Mucosa of stomach (tissue), 1 donor: ENCODE measurements at regions not wholly inside any gene's neighbourhood (a gene's known extent, or its start where the extent isn't known, plus 50 kb on each side); places are given as distances from the start of the nearest gene placed in this dataset.
"Not testable (repeated sequence)": the region's sequence is repeated elsewhere in the genome, so short reads cannot be mapped to it uniquely, and the experiment has no call there.

Experiments
- H3K27me3 ChIP-seq: one replicate; pipeline ENCODE4 v1.7.0; 2013; ENCODE audit warnings: mild to moderate bottlenecking, low read length; ENCODE audit not compliant: control insufficient read depth, insufficient read depth
- H3K36me3 ChIP-seq: one replicate; pipeline ENCODE4 v1.7.0; 2013; ENCODE audit warnings: low read length; ENCODE audit not compliant: control insufficient read depth, insufficient read depth
- H3K4me1 ChIP-seq: one replicate; pipeline ENCODE4 v1.7.0; 2013; ENCODE audit warnings: mild to moderate bottlenecking, low read length; ENCODE audit not compliant: control insufficient read depth, insufficient read depth
- H3K4me3 ChIP-seq: one replicate; pipeline ENCODE4 v1.7.0; 2013; ENCODE audit warnings: low read length
- H3K9ac ChIP-seq: one replicate; pipeline ENCODE4 v1.7.0; 2013; ENCODE audit warnings: mild to moderate bottlenecking, low read length, moderate library complexity
- H3K9me3 ChIP-seq: one replicate; pipeline ENCODE4 v1.7.0; 2013; ENCODE audit warnings: mild to moderate bottlenecking, low read length, moderate library complexity; ENCODE audit not compliant: control insufficient read depth
- donor health status: Pancreatic carcinoma.

DNA sequence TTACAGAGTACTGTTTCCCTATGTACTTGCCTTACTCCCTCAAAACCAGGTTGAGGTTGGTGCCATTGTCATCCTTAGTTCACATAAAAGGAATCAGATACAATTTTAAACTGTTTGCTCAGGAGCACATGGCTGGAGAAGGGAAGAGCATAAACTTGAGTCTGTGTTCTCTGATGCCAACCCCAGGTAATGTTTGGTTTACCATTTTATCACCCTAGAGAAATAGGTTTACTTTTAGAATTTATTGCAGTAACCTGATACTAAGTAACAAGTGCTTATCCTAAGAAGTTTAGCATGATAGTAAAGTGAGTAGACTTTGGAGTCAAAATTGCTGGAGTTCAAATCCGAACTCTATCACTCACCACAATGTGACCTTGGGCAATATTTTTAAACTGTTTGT is 86.3 kb downstream of the RFPL4B start:
- H3K4me3 ChIP-seq, result no peak overlapping the region
- no peak overlapping the region for H3K9ac ChIP-seq
- no peaks in the 10 kb centered on the region for H3K4me1 ChIP-seq
- H3K9me3 ChIP-seq, result no peaks in the 10 kb centered on the region
- no peaks in the 10 kb centered on the region for H3K36me3 ChIP-seq
- H3K27me3 ChIP-seq, result no peaks in the 10 kb centered on the region

DNA sequence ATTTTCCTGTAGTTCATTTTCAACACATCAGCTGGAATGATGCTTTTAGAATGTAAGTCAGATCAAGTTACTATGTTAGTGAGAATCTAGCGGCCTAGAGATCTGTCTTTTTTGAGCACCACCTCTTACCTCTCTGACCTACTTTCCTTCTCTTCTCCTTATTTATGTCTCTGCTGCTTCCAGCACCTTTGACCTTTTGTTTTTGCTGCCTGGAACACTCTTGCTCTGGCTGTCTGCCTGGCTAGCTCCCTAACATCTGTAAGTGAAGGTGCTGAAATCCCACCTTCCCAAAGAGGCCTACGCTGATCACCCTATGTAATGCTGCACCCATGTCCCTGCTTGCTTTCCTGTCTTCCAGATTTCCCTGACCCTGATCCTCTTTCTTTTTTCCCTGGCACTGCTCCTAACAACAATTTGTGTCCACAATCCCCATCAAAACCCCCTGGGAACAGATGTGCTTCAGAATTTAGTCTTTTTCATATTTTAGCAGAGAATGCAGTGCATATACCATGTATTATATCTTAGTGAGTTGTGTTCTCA is 87.8 kb downstream of the RFPL4B start:
- no peak overlapping the region for H3K9ac ChIP-seq
- no peaks in the 10 kb centered on the region for H3K36me3 ChIP-seq
- H3K4me3 ChIP-seq, result no peak overlapping the region
- H3K4me1 ChIP-seq, result no peaks in the 10 kb centered on the region
- no peaks in the 10 kb centered on the region for H3K9me3 ChIP-seq
- H3K27me3 ChIP-seq, result no peaks in the 10 kb centered on the region

DNA sequence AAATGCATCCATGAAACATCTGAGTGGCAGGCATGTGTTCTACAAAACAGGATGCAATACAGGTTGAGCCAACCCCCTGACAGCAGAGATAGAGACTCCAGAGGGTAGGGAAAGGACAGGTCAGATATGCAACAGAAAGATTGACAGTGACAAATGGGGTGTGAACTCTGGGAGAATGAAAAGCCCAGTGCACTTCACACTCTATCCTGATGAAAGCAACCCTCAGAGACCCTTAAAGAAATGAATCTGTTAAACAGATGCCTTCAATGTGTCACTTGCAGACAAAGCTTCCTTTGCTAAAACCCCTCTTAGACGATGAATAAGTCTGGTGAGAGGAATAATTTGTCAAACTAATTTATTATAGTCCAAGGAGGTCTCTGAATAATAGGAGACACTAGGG is 89.9 kb downstream of the RFPL4B start:
- H3K9me3 ChIP-seq, result no peaks in the 10 kb centered on the region
- no peak overlapping the region for H3K4me3 ChIP-seq
- H3K36me3 ChIP-seq, result no peaks in the 10 kb centered on the region
- no peaks in the 10 kb centered on the region for H3K27me3 ChIP-seq
- H3K4me1 ChIP-seq, result no peaks in the 10 kb centered on the region
- no peak overlapping the region for H3K9ac ChIP-seq

DNA sequence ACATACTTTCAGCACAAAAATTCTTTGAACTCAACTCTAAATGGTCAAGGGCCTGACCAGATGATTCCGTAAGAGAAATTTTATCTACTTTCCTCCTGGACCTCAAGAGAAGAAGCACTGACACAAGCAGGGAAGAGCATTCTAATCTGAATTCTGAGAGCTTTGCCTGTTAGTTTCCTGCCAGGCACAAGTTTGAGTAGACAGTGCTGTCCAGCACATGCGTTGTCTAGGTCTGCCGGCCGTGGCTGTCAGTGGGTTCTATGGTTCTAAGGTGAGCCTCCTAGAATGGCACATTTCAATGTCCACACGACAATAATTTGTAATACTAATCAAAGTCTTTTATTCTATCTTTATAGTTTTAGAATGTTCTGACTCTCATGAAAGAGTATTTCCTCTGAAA is 91.9 kb downstream of the RFPL4B start:
- Histone ChIP-seq H3K36me3 (no peaks in the 10 kb centered on the region), H3K4me1 (no peaks in the 10 kb centered on the region), H3K27me3 (no peaks in the 10 kb centered on the region), H3K9me3 (no peaks in the 10 kb centered on the region), H3K9ac (no peak overlapping the region), H3K4me3 (no peak overlapping the region)

DNA sequence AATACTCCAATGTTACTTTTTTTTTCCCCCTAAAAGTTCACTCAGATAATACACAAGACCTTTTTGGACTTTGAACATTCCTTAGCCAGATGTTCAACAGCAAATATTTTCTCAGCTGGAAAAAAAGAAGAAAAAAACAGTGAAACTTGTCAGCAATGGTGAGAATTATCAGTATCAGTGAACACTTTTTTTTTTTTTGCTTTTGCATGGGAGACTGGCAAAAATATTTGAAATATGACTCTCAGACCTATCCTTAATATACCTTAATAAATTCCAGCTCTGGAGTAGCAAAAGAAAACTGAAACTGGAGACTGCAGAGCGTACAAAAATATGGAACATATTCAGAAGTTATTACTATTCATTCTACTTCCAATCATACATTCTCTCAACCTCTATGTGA is 92.3 kb downstream of the RFPL4B start:
- no peaks in the 10 kb centered on the region for H3K27me3 ChIP-seq

DNA sequence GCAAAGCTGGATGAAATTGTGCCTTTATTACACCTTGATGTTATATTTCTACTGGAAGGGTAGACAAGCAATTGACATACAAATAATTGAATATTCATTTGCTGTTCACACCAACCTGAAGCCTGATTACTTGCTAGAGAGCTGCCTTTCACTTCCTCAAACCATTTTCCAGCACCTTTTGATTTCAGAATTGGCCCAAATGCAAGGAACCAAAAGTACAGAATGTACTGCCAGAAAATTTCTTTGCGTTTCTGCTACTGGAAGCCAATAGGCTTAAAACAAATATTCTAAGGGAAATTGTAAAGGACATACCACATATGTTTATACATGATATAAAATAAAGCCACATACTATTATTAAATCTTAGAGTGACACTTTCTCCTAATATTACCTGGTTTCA is 94.5 kb downstream of the RFPL4B start:
- Histone ChIP-seq H3K4me3 (no peak overlapping the region), H3K9ac (no peak overlapping the region), H3K9me3 (no peaks in the 10 kb centered on the region), H3K36me3 (no peaks in the 10 kb centered on the region), H3K27me3 (no peaks in the 10 kb centered on the region), H3K4me1 (no peaks in the 10 kb centered on the region)

More for the DNA sequence above, 92.3 kb downstream of the RFPL4B start:
- Histone ChIP-seq H3K36me3 (no peaks in the 10 kb centered on the region), H3K9me3 (no peaks in the 10 kb centered on the region), H3K4me3 (no peak overlapping the region), H3K4me1 (no peaks in the 10 kb centered on the region), H3K9ac (no peak overlapping the region)

DNA sequence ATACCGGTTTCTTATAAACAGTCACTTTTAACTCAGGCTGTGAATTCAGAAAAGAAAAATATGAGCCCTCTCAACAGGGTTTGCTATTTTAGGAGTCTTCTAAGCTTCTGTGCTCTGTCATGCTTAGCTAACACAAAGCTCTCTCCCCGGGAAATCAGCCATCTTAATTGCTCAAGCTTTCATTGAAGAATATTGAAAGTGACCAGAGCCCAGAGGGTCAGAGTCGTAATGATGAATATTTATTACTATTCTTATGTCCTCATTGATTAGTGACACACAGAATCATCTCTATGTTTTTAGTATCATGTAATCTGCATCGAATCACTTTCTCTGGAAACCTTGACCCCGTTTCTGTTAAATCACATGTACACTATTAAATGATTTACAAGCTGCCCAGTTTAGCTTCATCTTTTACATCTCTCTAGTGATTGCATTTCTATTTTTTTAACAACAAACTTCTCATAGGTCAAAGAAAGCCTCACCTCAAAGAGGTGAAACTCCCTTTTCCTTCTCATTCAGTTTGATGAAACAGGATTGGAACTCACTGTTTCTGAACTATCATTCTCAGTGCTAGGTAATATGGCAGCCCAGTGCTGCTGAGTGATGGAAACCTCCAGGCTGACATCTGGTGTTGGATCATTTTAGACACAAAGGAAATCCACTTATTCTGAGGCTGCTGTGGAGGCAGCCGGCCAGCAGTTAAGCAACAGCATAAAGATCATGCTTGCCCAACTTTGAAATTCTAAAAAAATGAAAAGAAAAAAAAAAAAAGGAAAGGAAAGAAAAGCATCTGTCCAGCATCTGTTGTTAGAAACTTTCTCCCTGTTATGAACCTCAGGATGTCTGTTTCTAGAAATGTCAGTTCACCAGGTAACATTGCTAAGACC is 96.3 kb downstream of the RFPL4B start:
- no peak overlapping the region for H3K9ac ChIP-seq
- no peaks in the 10 kb centered on the region for H3K4me1 ChIP-seq
- no peaks in the 10 kb centered on the region for H3K27me3 ChIP-seq
- no peaks in the 10 kb centered on the region for H3K9me3 ChIP-seq
- no peak overlapping the region for H3K4me3 ChIP-seq
- no peaks in the 10 kb centered on the region for H3K36me3 ChIP-seq

DNA sequence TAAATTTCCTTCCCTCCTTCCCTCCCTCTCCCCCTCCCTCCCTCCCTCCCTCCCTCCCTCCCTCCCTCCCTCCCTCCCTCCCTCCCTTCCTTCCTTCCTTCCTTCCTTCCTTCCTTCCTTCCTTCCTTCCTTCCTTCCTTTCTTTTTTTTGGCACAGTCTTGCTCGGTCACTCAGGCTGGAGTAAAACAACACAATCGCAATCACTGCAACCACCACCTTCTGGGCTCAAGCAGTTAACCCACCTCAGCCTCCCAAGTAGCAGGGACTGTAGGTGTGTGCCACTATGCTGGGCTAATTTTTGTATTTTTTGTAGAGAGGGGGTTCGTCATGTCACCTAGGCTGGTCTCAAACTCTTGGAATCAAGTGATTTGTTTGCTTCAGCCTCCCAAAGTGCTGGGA is 101.7 kb downstream of the RFPL4B start:
- H3K36me3 ChIP-seq, H3K27me3 ChIP-seq, H3K9ac ChIP-seq, H3K9me3 ChIP-seq, H3K4me1 ChIP-seq, H3K4me3 ChIP-seq: not testable (repeated sequence)

DNA sequence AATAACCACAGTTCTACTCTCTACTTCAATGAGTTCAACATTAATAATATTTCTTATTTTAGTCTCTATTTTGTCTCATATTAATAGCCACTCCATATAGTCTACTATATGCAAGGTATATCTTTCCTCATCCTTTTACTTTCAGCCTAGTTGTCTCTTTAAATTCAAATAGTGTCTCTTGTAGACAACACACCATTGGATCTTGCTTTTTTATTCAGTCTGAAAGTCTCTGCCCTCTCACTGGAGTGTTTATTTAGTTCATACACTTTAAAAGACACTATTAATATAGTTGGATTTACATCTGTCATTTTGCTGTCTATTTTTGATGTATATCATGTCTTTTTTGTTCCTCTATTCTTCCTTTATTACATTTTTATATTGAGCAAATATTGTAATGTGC is 103.5 kb downstream of the RFPL4B start:
- H3K4me3 ChIP-seq, result no peak overlapping the region
- H3K27me3 ChIP-seq, result no peaks in the 10 kb centered on the region
- H3K9ac ChIP-seq, result no peak overlapping the region
- no peaks in the 10 kb centered on the region for H3K36me3 ChIP-seq
- no peaks in the 10 kb centered on the region for H3K4me1 ChIP-seq
- no peaks in the 10 kb centered on the region for H3K9me3 ChIP-seq

DNA sequence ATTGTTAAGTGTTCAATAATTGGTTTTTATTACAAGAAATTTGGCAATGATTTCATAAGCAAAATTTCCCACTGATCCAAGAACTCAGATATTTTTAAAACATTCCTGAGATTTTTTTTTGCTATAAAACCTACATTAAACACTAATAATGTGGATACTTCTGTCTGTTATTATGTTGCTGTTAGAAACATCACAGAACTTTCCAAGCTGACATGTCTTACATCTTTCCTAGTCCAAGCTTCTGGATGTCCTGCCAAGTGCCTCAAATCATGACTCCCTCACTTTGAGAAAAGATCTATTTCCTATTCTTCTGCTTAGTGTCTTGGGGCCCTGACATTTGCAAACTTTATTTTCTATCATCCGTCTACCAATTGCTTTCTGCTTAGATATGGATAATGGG is 110.8 kb downstream of the RFPL4B start:
- H3K27me3 ChIP-seq, result no peaks in the 10 kb centered on the region
- H3K4me3 ChIP-seq, result no peak overlapping the region
- H3K4me1 ChIP-seq, result no peaks in the 10 kb centered on the region
- no peak overlapping the region for H3K9ac ChIP-seq
- H3K36me3 ChIP-seq, result no peaks in the 10 kb centered on the region
- H3K9me3 ChIP-seq, result no peaks in the 10 kb centered on the region

DNA sequence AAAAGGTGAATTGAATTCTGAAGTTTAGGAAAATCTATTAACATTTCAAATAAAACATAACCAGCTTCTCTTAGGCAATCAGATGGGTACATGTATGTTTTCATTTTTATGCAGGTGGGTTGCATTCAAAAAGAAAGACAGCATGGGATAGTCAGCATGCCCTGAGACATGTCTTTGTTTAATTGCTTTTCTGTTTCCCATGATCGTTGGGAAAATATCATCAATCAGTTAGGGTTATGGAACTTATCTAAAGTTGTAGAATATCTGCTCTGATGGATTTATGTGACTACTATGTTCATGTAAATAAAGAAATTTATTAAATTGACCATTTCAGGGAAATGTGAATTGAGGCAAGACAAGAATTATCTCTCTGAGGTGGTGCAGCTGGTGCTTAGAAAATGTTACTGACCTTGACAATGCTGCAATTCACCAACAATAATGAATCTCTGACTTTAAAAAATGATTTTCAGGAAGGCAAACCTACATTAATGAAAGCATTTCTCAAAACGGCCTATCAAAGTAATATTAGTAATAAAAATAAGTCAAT is 112.7 kb downstream of the RFPL4B start:
- Histone ChIP-seq H3K36me3 (no peaks in the 10 kb centered on the region), H3K27me3 (no peaks in the 10 kb centered on the region), H3K4me1 (no peaks in the 10 kb centered on the region), H3K9me3 (no peaks in the 10 kb centered on the region), H3K9ac (no peak overlapping the region), H3K4me3 (no peak overlapping the region)

DNA sequence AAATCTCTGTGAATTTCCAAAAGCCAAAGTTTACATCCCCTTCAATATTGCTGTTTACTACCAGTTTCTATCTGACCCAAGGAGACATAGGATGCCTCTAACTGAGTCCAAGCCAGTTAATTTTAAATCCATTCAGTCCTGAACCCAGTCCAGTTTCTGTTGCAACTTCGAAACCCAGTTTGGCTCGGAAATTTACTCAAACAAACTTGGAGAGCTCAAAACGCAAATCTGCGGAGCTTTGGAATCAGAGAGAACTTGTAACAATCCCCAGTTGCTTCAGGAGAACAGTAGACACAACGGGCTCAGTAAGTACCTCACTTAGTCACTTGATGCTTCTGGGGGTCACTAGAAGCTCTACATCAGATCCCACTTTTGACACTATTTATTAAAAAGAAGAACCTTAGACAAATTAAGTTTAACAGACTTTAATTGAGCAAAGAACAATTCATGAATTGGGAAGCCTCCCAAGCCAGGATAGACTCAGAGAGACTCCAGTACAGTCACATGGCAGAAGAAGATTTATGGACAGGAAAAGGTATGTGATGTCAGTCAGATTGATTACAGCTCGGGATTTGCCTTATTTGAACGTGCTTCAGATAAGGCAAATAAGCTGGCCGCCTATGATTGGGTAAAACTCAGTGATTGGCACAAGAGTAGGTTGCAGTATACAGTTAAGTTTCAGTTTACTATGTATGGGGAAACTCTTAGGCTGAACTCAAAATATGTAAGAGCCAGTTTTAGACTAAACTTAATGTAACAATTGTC is 118.0 kb downstream of the RFPL4B start:
- no peaks in the 10 kb centered on the region for H3K27me3 ChIP-seq
- no peaks in the 10 kb centered on the region for H3K36me3 ChIP-seq
- no peak overlapping the region for H3K4me3 ChIP-seq
- no peaks in the 10 kb centered on the region for H3K9me3 ChIP-seq
- H3K9ac ChIP-seq, result no peak overlapping the region
- H3K4me1 ChIP-seq, result no peaks in the 10 kb centered on the region
